Activated naive CD4-positive, alpha-beta T cell treated with anti-CD3 and anti-CD28 coated beads for 36 hours (primary cell): ENCODE measurements at regions not wholly inside any gene's neighbourhood (a gene's known extent, or its start where the extent isn't known, plus 50 kb on each side); places are given as distances from the start of the nearest gene placed in this dataset.

Experiments
- CTCF ChIA-PET: fragments of 350-600 bp; sonication (Branson Sonifier 250); formaldehyde crosslinking; loops from one replicate; lab custom pipeline; 2021; ENCODE audit warnings: antibody characterized with exemption; lab: Charles Lee
- DNase-seq: peaks from one replicate; pipeline ENCODE4 v3.0.0-alpha.2; 2020
- H3K27ac Mint-ChIP-seq: one replicate; pipeline ENCODE4 v1.8.0; 2021; ENCODE audit warnings: mild to moderate bottlenecking, mixed read lengths
- H3K27me3 Mint-ChIP-seq: one replicate; pipeline ENCODE4 v1.8.0; 2021; ENCODE audit warnings: low read depth, mixed read lengths
- H3K36me3 Mint-ChIP-seq: one replicate; pipeline ENCODE4 v1.8.0; 2021; ENCODE audit warnings: low read depth, mixed read lengths
- H3K4me1 Mint-ChIP-seq: one replicate; pipeline ENCODE4 v1.8.0; 2021; ENCODE audit warnings: low read depth, mixed read lengths
- H3K4me3 Mint-ChIP-seq: one replicate; pipeline ENCODE4 v1.8.0; 2021; ENCODE audit warnings: mild to moderate bottlenecking, moderate library complexity, mixed read lengths
- H3K9me3 Mint-ChIP-seq: one replicate; pipeline ENCODE4 v1.8.0; 2021; ENCODE audit warnings: mixed read lengths
- intact Hi-C: fragments of 100-400 bp; cut with micrococcal nuclease; formaldehyde crosslinking; loops from one replicate; pipeline ENCODE4 v1.15.1; 2023

- Mint-ChIP-seq H3K4me3 (no peak overlapping the region), H3K9me3 (no peaks in the 10 kb centered on the region), H3K4me1 (no peaks in the 10 kb centered on the region), H3K27ac (no peak overlapping the region), H3K27me3 (no peaks in the 10 kb centered on the region), H3K36me3 (no peaks in the 10 kb centered on the region)
- CTCF ChIA-PET: interaction anchor here (0.9 kb wide), 1 partner anchor 109 kb away, joined by 3 read pairs; no protein-coding TSS in a partner anchor
- DNase-seq: no peak
- intact Hi-C loops: no loop called here
These were observed 565.0 kb downstream of the REEP3 start for GRCh38 chr10:64086083-64086767.

GRCh38 chr10:64089648-64090047 lies 568.4 kb downstream of the REEP3 start:
- intact Hi-C loops: no loop called here
- no peak overlapping the region for H3K27ac Mint-ChIP-seq
- no peaks in the 10 kb centered on the region for H3K9me3 Mint-ChIP-seq
- CTCF ChIA-PET: interaction anchor here (1.0 kb wide), 1 partner anchor 223 kb away, joined by 4 read pairs; no protein-coding TSS in a partner anchor
- no peak overlapping the region for H3K4me3 Mint-ChIP-seq
- H3K36me3 Mint-ChIP-seq: no peaks in the 10 kb centered on the region
- no peaks in the 10 kb centered on the region for H3K4me1 Mint-ChIP-seq
- DNase-seq: no peak
- H3K27me3 Mint-ChIP-seq: no peaks in the 10 kb centered on the region

- Mint-ChIP-seq H3K4me3 (no peak overlapping the region), H3K4me1 (no peaks in the 10 kb centered on the region), H3K36me3 (no peaks in the 10 kb centered on the region), H3K9me3 (no peaks in the 10 kb centered on the region), H3K27ac (no peak overlapping the region), H3K27me3 (no peaks in the 10 kb centered on the region)
- CTCF ChIA-PET: no interaction called here
- intact Hi-C loops: no loop called here
- DNase-seq: no peak
These were observed 569.7 kb downstream of the REEP3 start for GRCh38 chr10:64090865-64091264.

- Mint-ChIP-seq H3K27me3 (no peaks in the 10 kb centered on the region), H3K27ac (no peak overlapping the region), H3K4me1 (no peaks in the 10 kb centered on the region), H3K4me3 (no peak overlapping the region), H3K36me3 (no peaks in the 10 kb centered on the region), H3K9me3 (no peaks in the 10 kb centered on the region)
- CTCF ChIA-PET: no interaction called here
- peak; percentile 13 for DNase-seq
- intact Hi-C loops: no loop called here
These were observed 570.7 kb downstream of the REEP3 start for GRCh38 chr10:64091897-64092296.

- CTCF ChIA-PET: interaction anchor here (0.7 kb wide), 2 partner anchors 16 to 52 kb away, joined by 3 to 4 read pairs; no protein-coding TSS in a partner anchor
- DNase-seq: no peak
- intact Hi-C loops: no loop called here
- H3K4me3 Mint-ChIP-seq: no peak overlapping the region
- H3K36me3 Mint-ChIP-seq: no peaks in the 10 kb centered on the region
- no peaks in the 10 kb centered on the region for H3K27me3 Mint-ChIP-seq
- H3K9me3 Mint-ChIP-seq: no peaks in the 10 kb centered on the region
- H3K4me1 Mint-ChIP-seq: no peaks in the 10 kb centered on the region
- no peak overlapping the region for H3K27ac Mint-ChIP-seq
These were observed 572.1 kb downstream of the REEP3 start for GRCh38 chr10:64093304-64093703.

GRCh38 chr10:64093946-64094535 lies 572.8 kb downstream of the REEP3 start:
- DNase-seq: no peak
- CTCF ChIA-PET: no interaction called here
- intact Hi-C loops: no loop called here
- no peaks in the 10 kb centered on the region for H3K9me3 Mint-ChIP-seq
- no peak overlapping the region for H3K27ac Mint-ChIP-seq
- H3K4me1 Mint-ChIP-seq: no peaks in the 10 kb centered on the region
- no peaks in the 10 kb centered on the region for H3K27me3 Mint-ChIP-seq
- H3K36me3 Mint-ChIP-seq: no peaks in the 10 kb centered on the region
- H3K4me3 Mint-ChIP-seq: no peak overlapping the region

- Mint-ChIP-seq H3K27ac (no peak overlapping the region), H3K4me1 (no peaks in the 10 kb centered on the region), H3K36me3 (no peaks in the 10 kb centered on the region), H3K4me3 (no peak overlapping the region), H3K9me3 (no peaks in the 10 kb centered on the region), H3K27me3 (no peaks in the 10 kb centered on the region)
- DNase-seq: no peak
- CTCF ChIA-PET: no interaction called here
- intact Hi-C loops: no loop called here
These were observed 575.7 kb downstream of the REEP3 start for GRCh38 chr10:64096941-64097340.

GRCh38 chr10:64097391-64098122 lies 576.4 kb downstream of the REEP3 start:
- H3K9me3 Mint-ChIP-seq: no peaks in the 10 kb centered on the region
- H3K27me3 Mint-ChIP-seq: no peaks in the 10 kb centered on the region
- no peaks in the 10 kb centered on the region for H3K36me3 Mint-ChIP-seq
- intact Hi-C loops: no loop called here
- no peak overlapping the region for H3K4me3 Mint-ChIP-seq
- CTCF ChIA-PET: no interaction called here
- H3K27ac Mint-ChIP-seq: no peak overlapping the region
- DNase-seq: no peak
- no peaks in the 10 kb centered on the region for H3K4me1 Mint-ChIP-seq

GRCh38 chr10:64098994-64099393 lies 577.8 kb downstream of the REEP3 start:
- no peak for DNase-seq
- CTCF ChIA-PET: no interaction called here
- intact Hi-C loops: no loop called here
- H3K4me1 Mint-ChIP-seq: no peaks in the 10 kb centered on the region
- no peak overlapping the region for H3K27ac Mint-ChIP-seq
- H3K36me3 Mint-ChIP-seq: no peaks in the 10 kb centered on the region
- H3K9me3 Mint-ChIP-seq: no peaks in the 10 kb centered on the region
- H3K27me3 Mint-ChIP-seq: no peaks in the 10 kb centered on the region
- no peak overlapping the region for H3K4me3 Mint-ChIP-seq

- CTCF ChIA-PET: no interaction called here
- Mint-ChIP-seq H3K27me3 (no peaks in the 10 kb centered on the region), H3K27ac (no peak overlapping the region), H3K9me3 (no peaks in the 10 kb centered on the region), H3K36me3 (no peaks in the 10 kb centered on the region), H3K4me1 (no peaks in the 10 kb centered on the region), H3K4me3 (no peak overlapping the region)
- intact Hi-C loops: no loop called here
- DNase-seq: no peak
These were observed 580.5 kb downstream of the REEP3 start for GRCh38 chr10:64101606-64102263.

GRCh38 chr10:64102264-64102633 lies 581.0 kb downstream of the REEP3 start:
- CTCF ChIA-PET: interaction anchor here (0.6 kb wide), 1 partner anchor 235 kb away, joined by 3 read pairs; no protein-coding TSS in a partner anchor
- intact Hi-C loops: no loop called here
- Mint-ChIP-seq H3K4me1 (no peaks in the 10 kb centered on the region), H3K27me3 (no peaks in the 10 kb centered on the region), H3K4me3 (no peak overlapping the region), H3K27ac (no peak overlapping the region), H3K9me3 (no peaks in the 10 kb centered on the region), H3K36me3 (no peaks in the 10 kb centered on the region)
- no peak for DNase-seq

- Mint-ChIP-seq H3K4me3 (no peak overlapping the region), H3K27ac (no peak overlapping the region), H3K36me3 (no peaks in the 10 kb centered on the region), H3K27me3 (no peaks in the 10 kb centered on the region), H3K9me3 (no peaks in the 10 kb centered on the region), H3K4me1 (no peaks in the 10 kb centered on the region)
- no peak for DNase-seq
- intact Hi-C loops: no loop called here
- CTCF ChIA-PET: interaction anchor here (0.8 kb wide), 1 partner anchor 67 kb away, joined by 3 read pairs; no protein-coding TSS in a partner anchor
These were observed 581.7 kb downstream of the REEP3 start for GRCh38 chr10:64102916-64103315.
